HG02588 (cell line): ENCODE measurements at regions not wholly inside any gene's neighbourhood (a gene's known extent, or its start where the extent isn't known, plus 50 kb on each side); places are given as distances from the start of the nearest gene placed in this dataset.
A peak's percentile ranks its signal among the peaks of the same experiment; 100 is the strongest.

ENCODE experiments used
- ATAC-seq: cut with Tn5 transposase; IDR thresholded peaks from one replicate; pipeline ENCODE4 v1.9.1; 2021; ENCODE audit warnings: mild to moderate bottlenecking, moderate library complexity; ENCODE audit not compliant: unreplicated experiment

DNA sequence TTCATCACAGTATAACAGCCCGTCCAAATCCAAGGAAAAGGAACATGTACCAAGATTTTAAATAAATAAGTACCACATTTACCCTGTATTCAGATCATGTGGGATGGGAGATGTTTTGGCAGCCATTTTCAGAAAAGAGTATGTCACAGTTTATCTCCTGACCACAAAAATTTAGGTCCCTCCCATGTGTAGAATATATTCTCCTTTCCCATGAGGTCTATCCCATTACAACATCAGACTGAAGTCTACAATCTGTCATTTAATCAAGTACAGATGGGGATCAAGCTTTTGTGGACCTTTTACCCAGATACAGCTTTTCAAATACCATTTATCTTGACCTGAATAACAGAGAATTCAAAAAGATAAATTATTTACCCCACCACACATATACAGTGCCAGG is 444.5 kb downstream of the PLOD2 start:
- no peak for ATAC-seq

GRCh38 chr3:145719114-145719513 is 441.9 kb downstream of the PLOD2 start:
- ATAC-seq, result no peak

GRCh38 chr3:145721273-145721805 is 439.6 kb downstream of the PLOD2 start:
- no peak for ATAC-seq

GRCh38 chr3:145721815-145722214 is 439.2 kb downstream of the PLOD2 start:
- ATAC-seq, result no peak

DNA sequence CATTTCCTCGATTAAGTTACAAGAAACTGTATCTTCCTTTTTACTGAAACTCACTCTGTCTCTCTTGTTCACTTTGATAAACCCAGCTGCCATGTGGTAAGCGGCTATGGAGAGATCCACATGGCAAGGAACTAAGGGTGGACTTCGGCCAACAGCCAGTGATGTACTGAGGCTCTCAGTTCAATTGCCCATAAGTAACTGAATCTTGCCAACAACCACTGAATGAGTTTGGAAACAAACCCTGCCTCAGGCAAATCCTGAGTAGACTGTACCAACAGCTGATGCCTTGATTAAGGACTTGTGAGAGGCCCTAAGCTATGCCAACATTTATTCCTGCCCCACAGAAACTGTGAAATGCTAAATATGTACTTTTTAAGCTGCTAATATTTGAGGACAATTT is 433.5 kb downstream of the PLOD2 start:
- no peak for ATAC-seq

GRCh38 chr3:145735631-145736030 is 425.4 kb downstream of the PLOD2 start:
- no peak for ATAC-seq

GRCh38 chr3:145737952-145738351 is 423.0 kb downstream of the PLOD2 start:
- ATAC-seq, result no peak

GRCh38 chr3:145739926-145740325 is 421.1 kb downstream of the PLOD2 start:
- no peak for ATAC-seq

GRCh38 chr3:145750657-145751056 is 410.3 kb downstream of the PLOD2 start:
- no peak for ATAC-seq

GRCh38 chr3:145752576-145752975 is 408.4 kb downstream of the PLOD2 start:
- ATAC-seq, result no peak

GRCh38 chr3:145754605-145755289 is 406.2 kb downstream of the PLOD2 start:
- ATAC-seq, result no peak

GRCh38 chr3:145760036-145760435 is 400.9 kb downstream of the PLOD2 start:
- no peak for ATAC-seq

DNA sequence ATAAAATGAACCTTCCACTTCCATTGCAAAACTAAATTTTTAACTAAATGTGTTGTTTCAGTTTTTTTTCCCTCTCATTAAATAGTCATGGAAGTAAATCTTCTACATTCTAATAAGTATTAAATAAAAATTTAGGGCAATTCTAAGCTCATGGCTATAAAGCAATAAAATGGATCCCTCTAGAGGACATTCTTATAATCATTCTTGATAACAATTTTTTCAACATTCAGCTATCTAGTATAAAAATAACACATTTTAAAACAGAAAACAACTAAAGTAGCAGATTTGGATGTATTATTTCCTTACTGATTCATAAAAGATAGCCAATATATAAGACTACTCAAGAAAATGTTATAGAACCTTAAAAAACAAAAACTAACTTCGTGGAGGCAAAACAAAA is 393.1 kb downstream of the PLOD2 start:
- no peak for ATAC-seq

DNA sequence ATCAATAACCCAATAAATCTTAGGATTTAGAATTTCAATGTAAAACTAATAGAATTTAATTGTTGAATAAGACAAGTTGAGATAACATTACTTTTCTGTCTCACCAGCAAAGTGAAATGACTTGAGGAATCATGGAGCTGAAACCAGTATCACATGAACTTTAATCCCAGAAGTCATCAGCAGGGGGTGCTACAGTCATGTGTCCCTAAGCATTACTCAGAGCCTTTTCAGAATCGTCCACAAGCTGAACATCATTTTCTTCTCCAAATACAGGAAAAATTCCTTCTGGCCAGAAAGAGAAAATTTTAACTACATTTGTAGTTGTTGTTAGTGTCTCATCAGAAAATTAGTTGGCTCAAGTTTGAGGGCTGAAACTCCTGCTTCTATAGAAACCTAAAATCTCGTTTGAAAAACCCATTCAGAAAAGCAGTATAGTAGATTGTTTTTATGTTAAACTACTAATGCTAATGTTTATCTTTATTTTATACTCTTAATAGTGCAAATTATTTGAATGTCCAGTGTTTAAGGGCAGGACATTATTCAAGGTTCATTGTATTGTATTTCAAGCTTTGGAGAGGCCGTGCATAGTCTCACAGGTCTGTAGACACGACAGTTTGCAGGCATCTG is 384.1 kb downstream of the PLOD2 start:
- peak; percentile 64 for ATAC-seq

- ATAC-seq, result no peak
Observed at GRCh38 chr3:145780301-145780700, 380.7 kb downstream of the PLOD2 start.

DNA sequence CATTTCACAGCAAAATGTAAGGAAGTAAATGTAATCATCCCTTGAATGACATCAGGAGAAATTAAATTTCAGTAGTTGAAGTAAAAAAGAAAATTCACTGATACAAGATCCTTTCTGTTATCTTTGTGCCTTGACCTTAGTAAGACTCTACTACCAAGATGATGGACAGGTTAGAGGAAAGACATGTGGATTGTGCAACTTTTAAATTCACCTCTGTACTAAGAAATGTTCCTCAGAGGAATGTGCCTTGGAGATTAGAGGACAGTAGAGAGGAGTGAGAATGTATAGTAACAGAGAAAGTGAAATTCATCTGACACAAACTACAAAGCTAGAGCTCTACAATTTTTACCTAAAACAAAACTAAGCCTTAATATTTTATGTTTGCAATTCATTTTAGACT is 375.3 kb downstream of the PLOD2 start:
- ATAC-seq, result no peak

- ATAC-seq, result no peak
Observed at GRCh38 chr3:145798007-145798406, 363.0 kb downstream of the PLOD2 start.

- no peak for ATAC-seq
Observed at GRCh38 chr3:145798696-145799537, 362.1 kb downstream of the PLOD2 start.

GRCh38 chr3:145801696-145802095 is 359.3 kb downstream of the PLOD2 start:
- ATAC-seq, result no peak

DNA sequence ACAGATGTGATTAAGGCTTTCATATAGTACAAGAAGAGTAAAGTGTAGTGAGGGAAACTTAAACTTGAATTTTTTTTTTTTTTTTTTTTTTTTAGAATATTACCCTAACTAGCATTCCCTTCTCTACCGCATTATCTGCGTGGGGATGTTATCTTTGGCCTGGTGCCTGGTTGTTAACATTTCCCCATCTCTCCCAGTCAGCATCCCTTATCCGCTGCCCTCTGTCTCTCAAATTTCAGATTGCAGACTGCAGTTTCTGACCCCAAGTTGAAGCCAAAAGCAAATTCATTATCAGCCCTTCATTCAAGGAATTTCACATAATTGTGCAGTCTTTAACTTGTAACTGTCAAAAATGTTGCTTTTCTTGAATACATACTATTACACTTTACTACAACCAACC is 353.0 kb downstream of the PLOD2 start:
- ATAC-seq, result no peak

DNA sequence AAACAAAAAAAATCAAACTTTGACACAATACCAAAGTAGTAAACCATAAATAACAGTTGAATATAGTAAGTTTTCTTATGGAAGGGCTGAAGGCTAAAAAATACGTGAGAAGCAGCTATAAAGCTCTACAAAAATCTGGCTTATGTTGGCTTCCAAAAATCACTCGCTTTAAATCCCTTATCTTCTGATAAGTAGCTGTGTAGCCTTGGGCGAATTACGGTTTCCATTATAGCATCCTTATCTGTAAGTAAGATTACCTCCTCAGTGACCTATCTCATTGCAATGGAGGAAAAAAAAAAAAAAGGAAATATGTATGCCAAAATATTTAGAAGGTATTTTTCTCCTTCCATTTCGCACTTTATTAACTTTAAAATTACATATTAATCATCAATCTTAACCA is 348.6 kb downstream of the PLOD2 start:
- no peak for ATAC-seq
